ENCODE measurements at regions not wholly inside any gene's neighbourhood (a gene's known extent, or its start where the extent isn't known, plus 50 kb on each side); places are given as distances from the start of the nearest gene placed in this dataset.

GRCh38 chr15:70559265-70560239 lies 203.8 kb downstream of the UACA start:
- TF ChIP-seq EZH2 (IDR thresholded peaks at IDR 0.05; ENCODE audit: borderline replicate concordance, insufficient read depth, low read length, poor library complexity, severe bottlenecking) (no peak), CTCF (IDR thresholded peaks at IDR 0.05; ENCODE audit: poor library complexity, severe bottlenecking) (no peak), TAF1 (IDR thresholded peaks at IDR 0.05; ENCODE audit: low read depth) (no peak), POLR2AphosphoS5 (IDR thresholded peaks at IDR 0.05) (no peak), EP300 (conservative IDR thresholded peaks at IDR 0.05; ENCODE audit: poor library complexity, severe bottlenecking) (no peak), REST (IDR thresholded peaks at IDR 0.05; ENCODE audit: borderline replicate concordance) (no peak)

Measured in neural cell (in vitro differentiated cells).